GM21423 (cell line): ENCODE measurements at regions not wholly inside any gene's neighbourhood (a gene's known extent, or its start where the extent isn't known, plus 50 kb on each side); places are given as distances from the start of the nearest gene placed in this dataset.
"Not testable (repeated sequence)": the region's sequence is repeated elsewhere in the genome, so short reads cannot be mapped to it uniquely, and the experiment has no call there.

Experiments
- ATAC-seq: cut with Tn5 transposase; IDR thresholded peaks from one replicate; pipeline ENCODE4 v1.9.1; 2021; ENCODE audit warnings: mild to moderate bottlenecking, moderate library complexity; ENCODE audit not compliant: unreplicated experiment

DNA sequence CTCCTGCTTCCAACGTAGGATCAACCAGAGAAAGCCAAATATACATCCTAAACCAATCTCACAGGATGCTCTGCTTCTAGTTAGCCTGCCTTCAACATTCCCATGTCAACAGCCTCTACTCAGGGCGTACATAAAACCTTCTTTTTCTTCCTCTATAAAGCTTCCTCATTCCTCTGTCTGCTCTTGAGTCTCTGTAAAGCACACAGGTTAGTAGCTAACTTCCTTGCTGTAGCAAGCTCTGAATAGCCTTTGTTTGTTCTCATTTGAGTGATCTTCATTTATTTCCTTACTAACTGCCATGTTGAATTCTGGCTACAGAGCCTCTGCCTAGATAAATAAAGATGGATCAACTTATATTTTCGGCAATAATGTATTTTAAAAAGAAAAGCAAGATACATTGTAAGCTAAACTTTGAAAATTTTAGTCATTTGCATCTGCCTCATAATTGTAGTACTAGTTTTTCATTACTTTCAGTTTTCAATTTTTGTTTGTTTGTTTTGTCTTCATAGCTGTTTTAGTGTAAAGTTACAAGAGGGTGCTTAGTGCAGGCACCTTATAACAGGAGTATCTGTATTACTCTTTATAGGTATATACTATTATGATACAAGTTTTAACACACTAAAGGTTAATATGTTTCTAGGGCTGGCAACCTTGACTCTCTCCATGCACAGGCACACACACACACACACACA lies 498.2 kb downstream of the PYDC2 start:
- ATAC-seq = peak; percentile 47

DNA sequence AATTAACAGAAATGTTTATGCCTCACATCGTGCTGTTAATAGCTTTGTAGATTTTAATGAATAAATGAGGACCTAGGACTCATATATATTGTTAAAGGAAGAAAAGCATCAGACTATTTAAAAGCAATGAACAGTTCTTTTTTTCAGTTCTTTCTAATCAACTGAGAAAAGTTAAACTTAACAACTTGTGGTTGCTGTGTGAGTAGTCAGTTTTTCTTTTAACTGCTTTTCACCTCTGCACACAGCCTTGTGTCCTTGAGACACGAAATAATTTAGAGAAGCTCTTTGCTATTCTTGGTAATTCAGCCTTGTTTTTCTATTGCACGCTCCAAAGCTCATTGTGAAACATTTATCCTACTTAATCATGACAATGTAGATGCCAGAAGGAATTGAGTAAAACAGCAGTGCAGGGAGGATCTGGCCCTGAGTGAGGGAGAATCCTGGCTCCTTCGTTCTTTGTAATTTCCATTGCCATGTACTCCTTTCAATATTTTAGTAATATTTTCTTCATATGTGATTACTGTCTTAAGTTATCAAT lies 499.0 kb downstream of the PYDC2 start:
- no peak for ATAC-seq

DNA sequence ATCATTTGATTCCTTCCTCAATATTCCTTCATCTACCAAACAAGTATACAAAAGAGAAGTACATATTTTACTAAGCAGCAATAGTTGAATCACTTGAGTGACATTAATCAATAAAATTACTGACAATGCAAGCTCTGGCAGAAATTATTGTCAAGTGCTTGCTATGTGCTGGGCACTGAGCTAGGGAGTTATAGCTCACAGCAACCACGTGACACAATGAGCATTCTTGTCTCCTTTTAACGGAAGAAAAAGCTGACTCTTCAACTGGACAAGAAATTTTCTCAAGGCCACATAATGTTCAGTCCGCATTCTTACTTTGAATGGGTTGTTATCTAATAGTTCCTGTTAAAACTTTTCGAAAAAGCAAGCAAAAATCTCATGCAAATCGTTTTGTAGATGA lies 500.1 kb downstream of the PYDC2 start:
- ATAC-seq = no peak

DNA sequence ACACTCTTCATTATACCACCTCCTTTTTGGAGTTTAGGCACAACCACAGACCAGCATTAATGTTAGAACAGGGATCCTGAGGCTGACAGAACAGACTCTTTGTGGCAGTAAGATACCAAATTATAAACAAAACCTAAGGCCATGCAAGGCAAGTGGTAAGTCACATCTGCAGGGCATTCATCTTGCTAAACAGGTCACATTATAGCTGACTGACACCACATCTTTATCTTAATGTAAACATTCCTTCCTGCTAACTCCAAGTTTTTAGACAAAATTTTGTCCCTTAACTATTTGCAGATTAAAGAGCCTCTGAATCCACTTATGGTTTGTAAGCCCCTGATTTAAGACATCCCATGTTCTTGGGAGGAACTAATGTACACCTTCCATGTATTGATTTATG lies 500.6 kb downstream of the PYDC2 start:
- no peak for ATAC-seq

DNA sequence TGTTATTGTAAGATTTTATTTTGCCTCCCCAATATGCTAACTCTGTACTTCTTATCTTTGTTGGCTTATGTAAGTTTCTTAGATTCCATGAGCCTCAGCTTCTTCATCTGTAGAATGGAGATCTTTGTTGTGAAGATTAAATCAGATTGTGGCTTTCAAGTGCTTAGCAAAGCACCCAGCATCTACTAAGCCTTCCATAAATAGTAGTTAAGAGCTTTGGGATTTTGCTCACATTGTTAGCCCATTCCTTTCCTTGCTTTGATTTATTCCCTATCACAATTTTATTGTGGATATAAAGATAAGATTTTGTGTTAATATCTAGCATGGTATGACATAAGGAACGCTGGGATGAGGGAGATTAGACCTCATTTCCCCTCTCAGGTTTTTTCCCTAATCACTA lies 501.4 kb downstream of the PYDC2 start:
- no peak for ATAC-seq

DNA sequence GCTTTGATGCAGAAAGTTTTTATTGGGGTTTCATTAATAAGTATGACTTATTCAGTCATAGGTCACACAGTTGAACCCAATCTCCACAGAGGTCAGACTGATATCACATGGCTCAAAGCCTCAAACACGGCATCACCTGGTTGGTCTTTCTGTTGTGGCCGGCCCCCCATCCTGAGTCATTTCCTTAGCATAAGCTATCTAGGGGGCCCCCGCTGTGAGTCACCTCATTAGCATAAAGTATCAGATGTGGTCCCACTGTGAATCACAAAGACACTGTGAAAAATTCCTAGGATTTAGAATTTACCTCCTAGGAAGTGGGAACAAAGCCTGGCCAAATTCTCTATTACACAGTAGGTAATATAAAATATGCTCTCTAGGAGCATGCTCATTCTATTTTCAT lies 502.2 kb downstream of the PYDC2 start:
- no peak for ATAC-seq

DNA sequence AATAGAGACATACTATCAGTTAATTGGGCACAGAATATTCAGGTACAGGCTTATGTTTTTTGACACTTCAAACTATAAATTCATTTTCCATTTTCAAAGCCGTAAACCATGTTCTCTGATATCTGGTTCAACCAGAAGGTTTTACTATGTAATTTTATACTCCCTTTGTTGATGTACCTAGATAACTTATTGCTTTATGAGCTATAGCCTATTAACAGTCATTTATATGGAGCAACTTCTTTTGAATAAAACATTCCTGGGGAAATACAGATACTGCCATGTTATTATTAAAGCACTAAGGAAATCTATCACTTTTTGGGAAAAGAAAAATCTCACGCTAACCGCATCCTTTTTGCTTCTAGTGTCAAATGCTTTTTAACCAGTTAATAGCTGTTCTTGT lies 505.6 kb downstream of the PYDC2 start:
- no peak for ATAC-seq

DNA sequence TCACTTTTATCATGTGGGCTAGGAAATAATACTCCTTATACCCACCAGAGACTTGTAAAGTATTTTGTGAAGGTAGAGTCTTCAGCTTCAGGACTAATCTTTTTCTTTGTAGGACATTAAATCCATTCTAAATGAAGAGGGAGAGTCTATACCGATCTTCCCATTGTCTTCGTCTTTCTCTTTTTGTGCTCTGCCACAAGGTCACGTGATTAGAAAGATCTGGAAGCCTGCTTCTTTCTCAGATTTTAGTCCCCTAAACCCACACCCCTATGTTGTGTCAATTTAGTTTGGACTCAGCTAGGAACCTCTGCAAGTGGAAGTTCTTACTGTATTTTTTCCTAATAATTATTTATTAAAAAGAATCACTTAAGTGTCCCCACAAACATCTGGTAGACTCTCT lies 507.3 kb downstream of the PYDC2 start:
- ATAC-seq = no peak

DNA sequence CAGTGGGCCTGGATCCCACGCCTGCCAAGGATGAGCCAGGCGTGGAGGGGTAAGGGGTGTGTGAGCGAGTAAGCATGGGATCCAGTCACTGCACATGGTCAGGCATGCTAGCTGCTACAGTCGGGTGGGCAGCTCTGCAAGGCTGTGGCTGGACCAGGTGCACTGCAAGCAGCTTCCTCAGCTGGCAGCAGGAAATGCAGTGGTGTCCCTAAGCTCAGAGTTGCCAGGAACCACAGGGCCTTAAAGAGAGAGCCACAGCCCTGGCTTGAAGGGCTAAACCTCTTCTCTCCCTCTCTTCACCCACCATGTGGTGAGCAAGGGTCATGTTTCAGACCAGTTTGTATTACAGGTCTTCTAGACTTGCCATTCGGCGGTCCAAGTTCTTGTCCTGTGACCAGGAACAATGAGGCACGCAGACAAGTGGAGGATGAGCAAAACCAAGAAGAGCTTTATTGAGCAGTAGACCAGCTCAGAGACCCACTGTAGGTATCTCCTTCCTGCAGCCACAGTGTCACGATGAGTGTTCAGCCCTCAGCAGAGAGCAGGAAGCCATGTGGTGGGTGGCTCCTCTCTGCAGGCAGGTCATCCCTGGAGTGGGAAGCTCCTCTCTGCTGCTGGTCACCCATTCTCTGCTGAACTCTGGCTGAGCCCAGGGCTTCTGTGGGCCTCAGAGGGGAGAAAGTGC lies 511.9 kb downstream of the PYDC2 start:
- no peak for ATAC-seq

DNA sequence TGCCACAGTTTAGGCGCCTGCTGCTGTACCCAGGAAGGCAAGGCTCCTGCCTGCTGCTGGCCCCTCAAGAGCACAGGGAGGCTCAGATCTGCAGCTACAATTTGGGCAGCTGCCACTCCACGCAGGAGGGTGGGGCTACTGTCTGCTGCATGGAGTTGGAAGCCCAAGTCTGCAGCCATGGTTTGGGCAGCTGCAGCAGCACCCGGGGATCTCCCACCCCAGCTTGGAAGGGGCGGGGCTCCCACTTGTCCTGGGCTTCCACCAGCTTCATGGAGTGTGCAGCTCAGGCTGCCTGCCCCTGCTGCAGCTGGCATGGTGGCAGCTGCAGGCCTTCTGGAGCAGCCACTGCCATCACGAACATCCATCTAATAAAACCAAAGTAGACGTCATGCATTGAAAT lies 512.9 kb downstream of the PYDC2 start:
- ATAC-seq = no peak

DNA sequence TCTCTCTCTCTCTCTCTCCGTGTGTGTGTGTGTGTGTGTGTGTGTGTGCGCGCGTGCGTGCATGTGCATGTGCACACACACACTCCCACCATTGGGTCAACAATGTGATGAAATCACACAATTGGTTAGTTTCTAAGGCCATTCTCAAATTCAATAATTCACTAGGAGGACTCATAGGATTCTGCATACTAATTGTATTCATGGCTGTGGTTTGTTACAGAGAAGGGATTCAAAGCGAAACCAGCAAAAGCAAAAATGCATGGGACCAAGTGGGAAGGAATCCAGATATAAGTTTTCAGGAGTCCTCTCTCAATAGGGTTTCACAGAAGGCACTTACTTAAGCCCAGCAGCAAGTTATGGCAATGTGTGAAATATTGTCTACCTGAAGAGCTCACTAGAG lies 515.0 kb downstream of the PYDC2 start:
- ATAC-seq = no peak

DNA sequence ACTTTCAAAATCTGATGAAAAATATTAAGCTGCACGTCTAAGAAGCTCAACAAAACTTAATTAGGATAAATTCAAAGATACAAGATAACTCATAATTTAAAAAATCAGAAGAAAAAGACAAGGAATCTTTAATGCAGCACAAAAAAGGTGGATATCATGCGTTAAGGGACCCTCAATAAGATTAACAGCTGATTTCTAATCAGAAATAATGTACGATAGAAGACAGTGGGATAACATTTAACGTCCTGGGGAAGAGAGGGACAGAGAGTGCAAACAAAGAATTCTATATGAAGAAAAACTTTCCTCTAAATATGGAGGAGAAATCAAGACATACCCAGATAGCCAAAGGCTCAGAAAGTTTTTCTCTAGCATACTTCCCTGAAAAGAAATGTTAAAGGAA lies 519.5 kb downstream of the PYDC2 start:
- ATAC-seq = no peak

DNA sequence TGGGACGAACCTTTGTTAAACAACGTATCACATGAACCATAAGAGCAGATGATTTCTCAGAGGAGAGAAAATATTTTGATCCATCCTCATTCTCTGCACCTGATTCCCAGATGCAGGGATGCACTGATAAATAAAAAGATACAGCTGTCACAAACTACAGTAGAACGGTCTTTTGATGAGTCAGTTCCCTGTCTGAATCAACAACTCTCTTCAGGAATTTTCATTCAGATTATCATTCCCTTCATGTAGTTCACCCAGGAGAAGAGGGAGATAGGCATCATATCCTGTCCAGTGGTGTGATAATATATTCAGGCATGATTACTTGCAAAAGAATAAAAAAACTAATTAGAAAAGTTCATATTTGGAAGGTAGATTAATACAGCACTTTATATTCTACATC lies 521.5 kb downstream of the PYDC2 start:
- ATAC-seq = no peak

DNA sequence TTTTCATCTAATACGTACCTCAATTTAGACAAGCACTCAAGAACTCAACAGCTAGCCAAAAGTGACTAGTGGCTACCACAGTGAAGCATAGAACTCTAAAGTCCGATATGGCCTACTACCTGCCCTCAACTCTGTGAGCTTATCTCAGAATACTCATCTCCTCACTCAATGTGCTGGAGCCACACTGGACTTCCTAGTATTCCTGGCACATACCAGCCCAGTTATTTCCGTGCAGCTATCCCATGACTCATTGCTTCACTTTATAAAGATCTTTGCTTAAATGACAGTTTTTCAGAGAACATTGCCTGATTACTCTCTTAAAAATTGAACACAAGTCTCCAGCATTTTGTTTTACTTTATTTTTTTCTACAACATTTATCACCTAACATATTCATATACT lies 524.7 kb downstream of the PYDC2 start:
- ATAC-seq = no peak

DNA sequence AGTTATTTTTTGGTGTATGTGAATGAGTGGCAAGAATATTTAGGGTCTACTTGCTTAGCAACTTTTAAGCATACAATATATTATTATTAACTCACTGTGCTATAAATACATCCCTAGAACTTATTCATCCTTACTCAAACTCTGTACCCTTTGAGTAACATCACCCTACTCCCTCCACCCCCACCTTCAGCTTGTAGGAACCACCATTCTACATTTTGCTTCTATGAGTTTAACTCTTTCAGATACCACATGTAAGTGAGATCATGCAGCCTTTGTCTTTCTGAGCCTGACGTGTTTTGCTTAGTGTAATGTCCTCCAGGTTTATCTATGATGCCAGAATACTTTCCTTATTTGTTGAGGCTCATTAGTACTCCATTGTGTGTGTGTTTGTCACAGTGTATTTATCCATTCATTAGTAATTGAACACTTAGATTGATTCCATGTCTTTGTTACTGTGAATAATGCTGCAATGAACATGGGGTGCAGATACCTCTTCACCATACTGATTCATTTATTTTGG lies 526.9 kb downstream of the PYDC2 start:
- ATAC-seq = no peak

DNA sequence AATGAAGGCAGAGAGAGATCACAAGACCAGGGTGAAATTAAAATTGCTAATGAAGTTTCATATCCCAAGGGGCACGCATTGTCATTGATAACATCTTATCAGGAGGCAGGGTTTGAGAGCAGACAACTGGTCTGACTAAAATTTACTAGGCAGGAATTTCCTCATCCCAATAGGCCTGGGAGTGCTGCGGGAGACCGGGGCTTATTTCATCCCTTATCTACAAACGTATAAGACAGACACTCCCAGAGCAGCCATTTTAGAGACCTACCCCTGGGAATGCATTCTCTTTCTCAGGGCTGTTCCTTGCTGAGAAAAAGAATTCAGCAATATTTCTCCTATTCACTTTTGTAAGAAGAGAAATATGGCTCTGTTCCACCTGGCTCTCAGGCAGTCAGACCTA lies 533.0 kb downstream of the PYDC2 start:
- not testable (repeated sequence) for ATAC-seq

DNA sequence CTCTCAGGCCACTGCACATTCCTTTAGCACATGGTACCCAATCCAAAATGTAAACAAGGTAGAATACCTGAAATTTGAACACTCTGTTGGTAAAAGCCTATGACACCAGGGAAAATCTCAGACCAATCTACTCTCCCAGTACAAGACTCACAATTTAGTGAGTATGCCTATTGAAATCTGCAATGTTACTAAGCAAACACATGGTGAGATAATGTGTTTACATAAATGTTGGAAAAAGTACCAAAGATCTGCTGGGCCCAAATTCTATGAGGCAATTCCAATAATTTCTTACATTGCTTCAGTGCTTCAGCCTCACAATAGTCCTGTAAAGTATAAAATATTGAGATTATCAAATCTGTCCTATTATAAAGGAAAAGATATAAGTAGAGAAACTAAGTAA lies 536.1 kb downstream of the PYDC2 start:
- ATAC-seq = no peak

DNA sequence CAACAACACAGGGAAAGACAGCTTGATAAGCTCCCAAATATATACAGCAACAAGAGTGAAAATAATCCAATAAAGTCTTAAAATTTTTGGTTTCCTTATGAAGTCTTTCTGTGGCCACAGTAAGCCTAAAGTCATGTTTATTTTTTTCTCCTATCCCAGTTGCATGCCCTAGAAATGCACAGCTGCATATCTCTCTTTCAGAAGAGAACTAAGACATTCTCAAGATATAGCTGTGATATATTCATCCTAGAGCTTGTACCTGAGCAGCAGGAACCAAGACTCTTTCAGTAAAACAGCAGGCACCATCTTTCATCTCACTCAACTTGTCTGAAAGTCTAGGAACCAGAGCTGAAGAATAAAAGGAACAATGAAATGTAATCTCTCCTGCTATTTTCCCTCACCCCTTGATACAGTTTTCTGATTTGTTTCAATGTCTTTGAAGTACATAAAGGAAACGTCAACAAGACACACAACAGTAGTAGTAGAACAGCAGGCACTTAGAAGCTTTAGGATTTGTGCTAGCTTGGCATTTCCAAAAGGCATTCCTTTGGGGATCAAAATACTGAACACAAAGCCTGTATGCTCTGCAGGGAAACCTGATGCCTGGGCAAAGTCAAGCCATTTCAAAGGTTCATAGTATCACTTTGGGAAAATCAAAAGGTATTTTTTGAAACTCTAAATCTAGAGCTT lies 536.8 kb downstream of the PYDC2 start:
- ATAC-seq = no peak

DNA sequence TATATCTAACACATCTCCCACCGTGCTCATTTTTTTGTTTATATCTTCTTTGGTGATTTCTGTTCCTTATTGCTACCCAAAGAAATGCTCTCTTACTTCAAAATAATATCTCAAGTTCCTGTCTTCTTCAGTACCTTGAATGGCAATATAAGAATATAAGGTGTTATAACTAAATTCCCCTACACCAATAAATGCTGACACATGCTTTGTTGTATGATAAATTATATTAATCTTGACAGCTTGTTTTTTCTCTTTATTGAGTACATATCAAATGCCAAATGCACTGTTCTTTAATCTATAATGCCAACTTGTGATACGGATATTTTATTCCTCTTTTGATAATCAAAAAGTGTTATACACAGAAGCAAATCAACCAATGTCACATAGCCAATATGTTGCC lies 540.3 kb downstream of the PYDC2 start:
- no peak for ATAC-seq

DNA sequence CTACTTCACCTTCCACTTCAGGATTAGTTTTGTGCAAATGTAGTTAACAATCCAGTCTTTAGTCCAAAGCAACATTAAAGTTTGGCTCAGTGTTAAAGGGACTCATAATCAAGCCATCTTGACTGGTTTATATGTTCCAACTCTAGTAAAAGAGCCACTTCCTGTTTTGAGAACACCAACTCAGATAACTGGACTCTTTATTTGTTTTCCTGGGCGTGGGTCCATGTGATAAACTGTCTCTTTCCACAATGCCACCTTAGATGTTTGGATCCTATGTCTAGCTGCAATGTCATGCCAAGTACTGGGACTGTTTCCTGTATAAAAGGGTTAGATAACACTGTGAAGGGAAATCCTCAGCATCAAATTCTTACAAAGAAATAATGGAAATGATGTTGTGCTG lies 545.0 kb downstream of the PYDC2 start:
- no peak for ATAC-seq

DNA sequence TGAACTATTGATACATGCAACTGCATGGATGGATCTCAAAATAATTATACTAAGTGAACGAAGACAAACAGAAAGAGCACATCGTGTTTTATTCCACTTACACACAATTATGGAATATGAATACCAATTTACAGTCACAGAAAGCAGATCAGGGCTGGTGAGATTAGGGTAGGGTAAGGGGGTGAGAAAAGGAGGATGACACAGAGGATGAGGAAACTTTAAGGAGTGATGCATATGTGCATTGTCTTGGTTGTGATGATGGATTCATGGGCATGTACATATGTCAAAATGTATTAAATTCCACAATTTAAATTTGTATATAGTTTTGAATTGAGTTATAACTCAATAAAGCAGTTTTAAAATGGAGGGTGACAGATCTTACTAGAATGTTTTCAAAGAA lies 548.9 kb downstream of the PYDC2 start:
- ATAC-seq = no peak

DNA sequence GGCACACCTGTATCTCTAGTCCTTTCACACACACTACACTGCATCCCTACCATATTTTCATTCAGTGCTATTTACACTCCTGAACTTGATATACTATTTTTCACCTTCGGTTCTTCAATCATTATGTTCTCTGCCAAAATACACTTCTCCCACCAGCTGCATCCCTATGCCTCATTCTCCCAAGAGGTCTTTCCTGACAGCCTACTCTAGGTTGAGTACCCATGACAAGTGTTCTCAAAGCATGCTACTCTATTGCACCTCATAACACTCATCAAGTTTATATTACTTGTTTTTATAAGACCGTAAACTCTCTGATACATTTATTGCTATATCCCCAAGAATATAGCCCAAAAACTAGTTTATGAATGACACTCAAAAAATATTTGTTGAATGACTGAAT lies 549.5 kb downstream of the PYDC2 start:
- no peak for ATAC-seq
